Activated T-cell treated with anti-CD3 and anti-CD28 coated beads, Interleukin-2, amount 50 U/mL, for 24 hours (primary cell): ENCODE measurements at regions not wholly inside any gene's neighbourhood (a gene's known extent, or its start where the extent isn't known, plus 50 kb on each side); places are given as distances from the start of the nearest gene placed in this dataset.

Experiments
- DNase-seq: peaks from one replicate; pipeline ENCODE4 v3.0.0-alpha.2; 2020
- H3K27ac Mint-ChIP-seq: 2 replicates; pipeline ENCODE4 v1.8.0; 2020; ENCODE audit warnings: mild to moderate bottlenecking, mixed read lengths
- H3K27me3 Mint-ChIP-seq: 2 replicates; pipeline ENCODE4 v1.8.0; 2020; ENCODE audit warnings: mixed read lengths
- H3K36me3 Mint-ChIP-seq: 2 replicates; pipeline ENCODE4 v1.8.0; 2020; ENCODE audit warnings: low read depth, mixed read lengths
- H3K4me1 Mint-ChIP-seq: 2 replicates; pipeline ENCODE4 v1.8.0; 2020; ENCODE audit warnings: low read depth, mixed read lengths
- H3K4me3 Mint-ChIP-seq: 2 replicates; pipeline ENCODE4 v1.8.0; 2020; ENCODE audit warnings: mild to moderate bottlenecking, moderate library complexity, mixed read lengths
- H3K9me3 Mint-ChIP-seq: 2 replicates; pipeline ENCODE4 v1.8.0; 2020; ENCODE audit warnings: mixed read lengths

- no peaks in the 10 kb centered on the region for H3K36me3 Mint-ChIP-seq
- H3K4me1 Mint-ChIP-seq, result no peaks in the 10 kb centered on the region
- H3K27me3 Mint-ChIP-seq, result no peaks in the 10 kb centered on the region
- H3K4me3 Mint-ChIP-seq, result no peak overlapping the region
- DNase-seq, result no peak
- H3K27ac Mint-ChIP-seq, result no peak overlapping the region
- peaks cover 4% of the 10 kb centered on the region for H3K9me3 Mint-ChIP-seq
These were observed 661.1 kb downstream of the BRINP3 start for GRCh38 chr1:189816558-189816957.

GRCh38 chr1:189819751-189820150, 657.9 kb downstream of the BRINP3 start:
- Mint-ChIP-seq H3K9me3 (peaks cover 8% of the 10 kb centered on the region), H3K4me3 (no peak overlapping the region), H3K4me1 (no peaks in the 10 kb centered on the region), H3K27ac (no peak overlapping the region), H3K36me3 (no peaks in the 10 kb centered on the region), H3K27me3 (no peaks in the 10 kb centered on the region)
- DNase-seq, result no peak

GRCh38 chr1:189821833-189822232, 655.8 kb downstream of the BRINP3 start:
- no peak for DNase-seq
- no peak overlapping the region for H3K27ac Mint-ChIP-seq

GRCh38 chr1:189834813-189835212, 642.9 kb downstream of the BRINP3 start:
- Mint-ChIP-seq H3K4me3 (no peak overlapping the region), H3K4me1 (no peaks in the 10 kb centered on the region), H3K9me3 (peaks cover 6% of the 10 kb centered on the region), H3K36me3 (no peaks in the 10 kb centered on the region), H3K27ac (no peak overlapping the region), H3K27me3 (no peaks in the 10 kb centered on the region)
- DNase-seq, result no peak

More at GRCh38 chr1:189821833-189822232, 655.8 kb downstream of the BRINP3 start:
- no peaks in the 10 kb centered on the region for H3K27me3 Mint-ChIP-seq
- H3K36me3 Mint-ChIP-seq, result no peaks in the 10 kb centered on the region
- peaks cover 10% of the 10 kb centered on the region for H3K9me3 Mint-ChIP-seq
- no peaks in the 10 kb centered on the region for H3K4me1 Mint-ChIP-seq
- H3K4me3 Mint-ChIP-seq, result no peak overlapping the region

GRCh38 chr1:189847613-189848012, 630.1 kb downstream of the BRINP3 start:
- Mint-ChIP-seq H3K27me3 (no peaks in the 10 kb centered on the region), H3K27ac (no peak overlapping the region), H3K4me1 (no peaks in the 10 kb centered on the region), H3K9me3 (peaks cover 2% of the 10 kb centered on the region), H3K4me3 (no peak overlapping the region), H3K36me3 (no peaks in the 10 kb centered on the region)
- no peak for DNase-seq

GRCh38 chr1:189851806-189852367, 625.8 kb downstream of the BRINP3 start:
- peaks cover 19% of the 10 kb centered on the region for H3K9me3 Mint-ChIP-seq
- no peaks in the 10 kb centered on the region for H3K4me1 Mint-ChIP-seq

GRCh38 chr1:189859385-189859977, 618.2 kb downstream of the BRINP3 start:
- no peaks in the 10 kb centered on the region for H3K4me1 Mint-ChIP-seq
- DNase-seq, result peak; percentile 31

More at GRCh38 chr1:189851806-189852367, 625.8 kb downstream of the BRINP3 start:
- Mint-ChIP-seq H3K27me3 (no peaks in the 10 kb centered on the region), H3K27ac (no peak overlapping the region), H3K4me3 (no peak overlapping the region), H3K36me3 (no peaks in the 10 kb centered on the region)
- no peak for DNase-seq

GRCh38 chr1:189866606-189867005, 611.1 kb downstream of the BRINP3 start:
- DNase-seq, result no peak
- Mint-ChIP-seq H3K36me3 (no peaks in the 10 kb centered on the region), H3K27me3 (no peaks in the 10 kb centered on the region), H3K27ac (no peak overlapping the region), H3K4me3 (no peak overlapping the region), H3K4me1 (no peaks in the 10 kb centered on the region), H3K9me3 (peaks cover 3% of the 10 kb centered on the region)

More at GRCh38 chr1:189859385-189859977, 618.2 kb downstream of the BRINP3 start:
- peaks cover 21% of the 10 kb centered on the region for H3K9me3 Mint-ChIP-seq
- no peaks in the 10 kb centered on the region for H3K27me3 Mint-ChIP-seq
- no peak overlapping the region for H3K27ac Mint-ChIP-seq
- H3K36me3 Mint-ChIP-seq, result no peaks in the 10 kb centered on the region
- H3K4me3 Mint-ChIP-seq, result no peak overlapping the region

GRCh38 chr1:189868021-189868420, 609.6 kb downstream of the BRINP3 start:
- peaks cover 2% of the 10 kb centered on the region for H3K9me3 Mint-ChIP-seq
- H3K4me3 Mint-ChIP-seq, result no peak overlapping the region
- DNase-seq, result no peak
- H3K4me1 Mint-ChIP-seq, result no peaks in the 10 kb centered on the region
- no peaks in the 10 kb centered on the region for H3K36me3 Mint-ChIP-seq
- no peak overlapping the region for H3K27ac Mint-ChIP-seq
- H3K27me3 Mint-ChIP-seq, result no peaks in the 10 kb centered on the region

GRCh38 chr1:189874715-189875435, 602.8 kb downstream of the BRINP3 start:
- DNase-seq, result no peak
- Mint-ChIP-seq H3K27me3 (no peaks in the 10 kb centered on the region), H3K36me3 (no peaks in the 10 kb centered on the region), H3K4me3 (no peak overlapping the region), H3K4me1 (no peaks in the 10 kb centered on the region), H3K9me3 (peaks cover 11% of the 10 kb centered on the region), H3K27ac (no peak overlapping the region)

- H3K4me3 Mint-ChIP-seq, result no peak overlapping the region
- no peaks in the 10 kb centered on the region for H3K4me1 Mint-ChIP-seq
- H3K9me3 Mint-ChIP-seq, result peaks cover 21% of the 10 kb centered on the region
These were observed 597.5 kb downstream of the BRINP3 start for GRCh38 chr1:189880135-189880534.

GRCh38 chr1:189899686-189900425, 577.8 kb downstream of the BRINP3 start:
- Mint-ChIP-seq H3K27me3 (no peaks in the 10 kb centered on the region), H3K9me3 (peaks cover 12% of the 10 kb centered on the region), H3K36me3 (no peaks in the 10 kb centered on the region), H3K4me1 (no peaks in the 10 kb centered on the region), H3K4me3 (no peak overlapping the region), H3K27ac (no peak overlapping the region)
- no peak for DNase-seq

More at GRCh38 chr1:189880135-189880534, 597.5 kb downstream of the BRINP3 start:
- Mint-ChIP-seq H3K27me3 (no peaks in the 10 kb centered on the region), H3K27ac (no peak overlapping the region), H3K36me3 (no peaks in the 10 kb centered on the region)
- DNase-seq, result no peak

GRCh38 chr1:189904509-189904908, 573.2 kb downstream of the BRINP3 start:
- Mint-ChIP-seq H3K4me3 (no peak overlapping the region), H3K27ac (no peak overlapping the region), H3K4me1 (no peaks in the 10 kb centered on the region), H3K9me3 (peaks cover 30% of the 10 kb centered on the region), H3K36me3 (no peaks in the 10 kb centered on the region), H3K27me3 (no peaks in the 10 kb centered on the region)
- no peak for DNase-seq

GRCh38 chr1:189908113-189908512, 569.6 kb downstream of the BRINP3 start:
- no peaks in the 10 kb centered on the region for H3K27me3 Mint-ChIP-seq
- no peak for DNase-seq
- peaks cover 37% of the 10 kb centered on the region for H3K9me3 Mint-ChIP-seq
- H3K36me3 Mint-ChIP-seq, result no peaks in the 10 kb centered on the region
- no peak overlapping the region for H3K4me3 Mint-ChIP-seq
- H3K27ac Mint-ChIP-seq, result no peak overlapping the region
- H3K4me1 Mint-ChIP-seq, result no peaks in the 10 kb centered on the region
